H9 (cell line): ENCODE measurements at regions not wholly inside any gene's neighbourhood (a gene's known extent, or its start where the extent isn't known, plus 50 kb on each side); places are given as distances from the start of the nearest gene placed in this dataset.

Experiments
- DNase-seq: peaks from one replicate; pipeline ENCODE4 v3.0.0-alpha.2; 2017
- H2AFZ ChIP-seq: one replicate; pipeline ENCODE4 v1.6.1; 2013; ENCODE audit warnings: mild to moderate bottlenecking, low read length, control low read depth, moderate library complexity
- H2AK5ac ChIP-seq: 2 replicates; pipeline ENCODE4 v1.6.1; 2013; ENCODE audit warnings: low read length, control low read depth, mixed read lengths; ENCODE audit not compliant: insufficient read length
- H2BK120ac ChIP-seq: one replicate; pipeline ENCODE4 v1.6.1; 2013; ENCODE audit warnings: low read depth, mild to moderate bottlenecking, low read length, control low read depth, inconsistent platforms; ENCODE audit not compliant: poor library complexity, severe bottlenecking
- H2BK12ac ChIP-seq: 2 replicates; pipeline ENCODE4 v1.6.1; 2013; ENCODE audit warnings: low read length, control low read depth, mixed read lengths, low read depth; ENCODE audit not compliant: insufficient read length
- H2BK15ac ChIP-seq: 2 replicates; pipeline ENCODE4 v1.6.1; 2013; ENCODE audit warnings: low read depth, low read length, control low read depth
- H2BK20ac ChIP-seq: one replicate; pipeline ENCODE4 v1.6.1; 2013; ENCODE audit warnings: low read depth, mild to moderate bottlenecking, low read length, control low read depth, inconsistent platforms; ENCODE audit not compliant: poor library complexity, severe bottlenecking
- H2BK5ac ChIP-seq: 2 replicates; pipeline ENCODE4 v1.6.1; 2013; ENCODE audit warnings: low read length, control low read depth, mixed read lengths; ENCODE audit not compliant: insufficient read length
- H3K14ac ChIP-seq: 2 replicates; pipeline ENCODE4 v1.6.1; 2013; ENCODE audit warnings: low read length, control low read depth; ENCODE audit not compliant: insufficient read depth
- H3K18ac ChIP-seq: 2 replicates; pipeline ENCODE4 v1.6.1; 2013; ENCODE audit warnings: low read depth, mild to moderate bottlenecking, mixed read lengths, low read length, control low read depth; ENCODE audit not compliant: insufficient read length
- H3K23ac ChIP-seq: 2 replicates; pipeline ENCODE4 v1.6.1; 2013; ENCODE audit warnings: low read length, control low read depth, mixed read lengths, low read depth; ENCODE audit not compliant: insufficient read length
- H3K23me2 ChIP-seq: 2 replicates; pipeline ENCODE4 v1.6.1; 2013; ENCODE audit warnings: low read depth, mild to moderate bottlenecking, mixed read lengths, low read length, control low read depth; ENCODE audit not compliant: insufficient read length, poor library complexity, severe bottlenecking
- H3K27ac ChIP-seq: 2 replicates; pipeline ENCODE4 v1.5.1; 2013; ENCODE audit warnings: low read length, control low read depth, mixed read lengths, low read depth; ENCODE audit not compliant: insufficient read length
- H3K27me3 ChIP-seq: 2 replicates; pipeline ENCODE4 v1.6.1; 2013; ENCODE audit warnings: low read length, control low read depth, inconsistent platforms; ENCODE audit not compliant: insufficient read depth
- H3K4ac ChIP-seq: 2 replicates; pipeline ENCODE4 v1.6.1; 2013; ENCODE audit warnings: low read depth, mild to moderate bottlenecking, control low read depth, inconsistent platforms, low read length, moderate library complexity
- H3K4me1 ChIP-seq: 2 replicates; pipeline ENCODE4 v1.6.1; 2013; ENCODE audit warnings: low read length, control low read depth, inconsistent platforms; ENCODE audit not compliant: insufficient read depth
- H3K4me2 ChIP-seq: 2 replicates; pipeline ENCODE4 v1.6.1; 2013; ENCODE audit warnings: low read length, control low read depth, mixed read lengths; ENCODE audit not compliant: insufficient read length, insufficient read depth
- H3K56ac ChIP-seq: 2 replicates; pipeline ENCODE4 v1.6.1; 2013; ENCODE audit warnings: low read depth, mild to moderate bottlenecking, mixed read lengths, low read length, control low read depth; ENCODE audit not compliant: insufficient read length
- H3K79me1 ChIP-seq: 2 replicates; pipeline ENCODE4 v1.6.1; 2013; ENCODE audit warnings: low read depth, mild to moderate bottlenecking, moderate library complexity, low read length, control low read depth, inconsistent platforms; ENCODE audit not compliant: insufficient read depth, poor library complexity, severe bottlenecking
- H3K79me2 ChIP-seq: 2 replicates; pipeline ENCODE4 v1.6.1; 2013; ENCODE audit warnings: low read length, control low read depth, inconsistent platforms; ENCODE audit not compliant: insufficient read depth
- H3K9ac ChIP-seq: 2 replicates; pipeline ENCODE4 v1.6.1; 2013; ENCODE audit warnings: low read length, control low read depth, mixed read lengths; ENCODE audit not compliant: insufficient read length; ENCODE audit errors: extremely low read depth
- H3K9me3 ChIP-seq: one replicate; pipeline ENCODE4 v1.6.1; 2013; ENCODE audit warnings: low read depth, low read length, inconsistent platforms; ENCODE audit not compliant: control insufficient read depth
- H3T11ph ChIP-seq: one replicate; pipeline ENCODE4 v1.6.1; 2013; ENCODE audit warnings: mild to moderate bottlenecking, low read length, control low read depth, inconsistent platforms
- H4K20me1 ChIP-seq: one replicate; pipeline ENCODE4 v1.6.1; 2013; ENCODE audit not compliant: control insufficient read depth, insufficient read length, insufficient read depth
- H4K5ac ChIP-seq: 2 replicates; pipeline ENCODE4 v1.6.1; 2013; ENCODE audit warnings: low read depth, mild to moderate bottlenecking, mixed read lengths, low read length, control low read depth; ENCODE audit not compliant: insufficient read length
- H4K8ac ChIP-seq: replicated peaks from 2 replicates; pipeline ENCODE4 v1.6.1; 2013; ENCODE audit warnings: low read length, control low read depth, mixed read lengths, low read depth; ENCODE audit not compliant: insufficient read length
- H4K91ac ChIP-seq: 2 replicates; pipeline ENCODE4 v1.6.1; 2013; ENCODE audit warnings: low read depth, mild to moderate bottlenecking, moderate library complexity, mixed read lengths, low read length, control low read depth; ENCODE audit not compliant: insufficient read length
- H3K27ac Mint-ChIP-seq, 3 experiments: 2 replicates in 2 of 3; 3 replicates in 1 of 3; pipeline ENCODE4 v1.8.0; 2020 to 2021; ENCODE audit warnings: mixed read lengths in 3 of 3, mild to moderate bottlenecking in 1 of 3, moderate library complexity in 1 of 3
- H3K27me3 Mint-ChIP-seq: 2 replicates; pipeline ENCODE4 v1.8.0; 2021; ENCODE audit warnings: low read depth, mild to moderate bottlenecking, moderate library complexity, mixed read lengths
- H3K36me3 Mint-ChIP-seq, 3 experiments: 2 replicates in 2 of 3; 3 replicates in 1 of 3; pipeline ENCODE4 v1.8.0; 2020 to 2021; ENCODE audit warnings: low read depth in 3 of 3, mixed read lengths in 3 of 3; ENCODE audit not compliant: insufficient read depth in 1 of 3
- H3K4me1 Mint-ChIP-seq, 2 experiments: 2 replicates each; pipeline ENCODE4 v1.8.0; 2020; ENCODE audit warnings: mixed read lengths in 2 of 2
- H3K4me3 Mint-ChIP-seq, 2 experiments: 2 replicates in 1 of 2; 3 replicates in 1 of 2; pipeline ENCODE4 v1.8.0; 2020 to 2021; ENCODE audit warnings: mild to moderate bottlenecking in 2 of 2, mixed read lengths in 2 of 2, moderate library complexity in 1 of 2
- H3K9me3 Mint-ChIP-seq, 2 experiments: 2 replicates in 1 of 2; 3 replicates in 1 of 2; pipeline ENCODE4 v1.8.0; 2020; ENCODE audit warnings: mild to moderate bottlenecking in 2 of 2, mixed read lengths in 2 of 2, moderate library complexity in 1 of 2
- whole genome bisulfite sequencing: extraction: QIAGEN DNeasy Blood & Tissue Kit; methylation state at CpG from one replicate; pipeline ENCODE4 v1.1.7; 2013; ENCODE audit warnings: missing lambda C conversion rate, low lambda C conversion rate, mixed read lengths; ENCODE audit not compliant: insufficient read length; ENCODE audit errors: extremely low coverage; 5-methylcytosine and 5-hydroxymethylcytosine counted together
- TF ChIP-seq, protein P1 (sequence below): fragments of 200-600 bp; sonication (generic); conservative IDR thresholded peaks from 3 replicates; pipeline ENCODE4 v1.8.0; 2021; ENCODE audit warnings: antibody characterized with exemption, mild to moderate bottlenecking

DNA sequence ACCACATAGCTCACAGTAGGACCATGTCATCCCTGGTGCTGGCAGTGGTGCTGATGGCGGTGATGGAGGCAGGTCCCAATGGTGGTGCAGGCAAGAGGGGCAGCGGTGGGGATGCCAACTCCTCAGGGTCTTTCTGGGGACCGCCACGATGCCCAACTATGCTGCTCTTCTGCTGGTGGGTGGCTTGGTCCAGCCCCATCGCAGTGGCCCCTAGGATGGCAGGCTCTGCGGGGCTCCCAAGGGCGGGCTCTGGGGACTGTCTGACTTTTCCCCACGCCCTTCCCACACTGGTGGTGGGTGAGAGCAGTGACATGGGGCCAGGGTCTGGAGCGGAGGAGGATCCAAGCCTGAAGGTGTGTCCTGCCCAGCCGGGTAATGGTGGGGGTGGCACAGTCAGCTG is 288.9 kb upstream of the RIOK2 start:
- Histone ChIP-seq H3K4ac (no peak overlapping the region), H4K8ac (no peak overlapping the region), H3K14ac (no peak overlapping the region; the same call in 1 of the 2 replicates), H2BK15ac (no peak overlapping the region; the same call in 1 of the 2 replicates), H3K9me3 (peaks cover 18% of the 10 kb centered on the region), H4K5ac (no peak overlapping the region), H3K23me2 (no peaks in the 10 kb centered on the region), H3T11ph (no peak overlapping the region), H3K79me2 (no peaks in the 10 kb centered on the region), H3K4me1 (no peaks in the 10 kb centered on the region), H2BK20ac (no peak overlapping the region), H3K18ac (no peak overlapping the region), H2BK5ac (no peak overlapping the region), H2AK5ac (no peak overlapping the region), H3K79me1 (no peaks in the 10 kb centered on the region), H2BK12ac (no peak overlapping the region), H2BK120ac (no peak overlapping the region), H3K27me3 (no peaks in the 10 kb centered on the region), H3K4me2 (no peak overlapping the region), H4K20me1 (peaks cover 3% of the 10 kb centered on the region), H4K91ac (no peak overlapping the region), H3K23ac (no peak overlapping the region), H3K9ac (no peak overlapping the region), H3K56ac (no peak overlapping the region), H2AFZ (no peak overlapping the region), H3K27ac (no peak overlapping the region)
- TF ChIP-seq, protein P1, sequence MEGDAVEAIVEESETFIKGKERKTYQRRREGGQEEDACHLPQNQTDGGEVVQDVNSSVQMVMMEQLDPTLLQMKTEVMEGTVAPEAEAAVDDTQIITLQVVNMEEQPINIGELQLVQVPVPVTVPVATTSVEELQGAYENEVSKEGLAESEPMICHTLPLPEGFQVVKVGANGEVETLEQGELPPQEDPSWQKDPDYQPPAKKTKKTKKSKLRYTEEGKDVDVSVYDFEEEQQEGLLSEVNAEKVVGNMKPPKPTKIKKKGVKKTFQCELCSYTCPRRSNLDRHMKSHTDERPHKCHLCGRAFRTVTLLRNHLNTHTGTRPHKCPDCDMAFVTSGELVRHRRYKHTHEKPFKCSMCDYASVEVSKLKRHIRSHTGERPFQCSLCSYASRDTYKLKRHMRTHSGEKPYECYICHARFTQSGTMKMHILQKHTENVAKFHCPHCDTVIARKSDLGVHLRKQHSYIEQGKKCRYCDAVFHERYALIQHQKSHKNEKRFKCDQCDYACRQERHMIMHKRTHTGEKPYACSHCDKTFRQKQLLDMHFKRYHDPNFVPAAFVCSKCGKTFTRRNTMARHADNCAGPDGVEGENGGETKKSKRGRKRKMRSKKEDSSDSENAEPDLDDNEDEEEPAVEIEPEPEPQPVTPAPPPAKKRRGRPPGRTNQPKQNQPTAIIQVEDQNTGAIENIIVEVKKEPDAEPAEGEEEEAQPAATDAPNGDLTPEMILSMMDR = no peak
- H3K9me3 Mint-ChIP-seq = peaks cover 22 to 24% of the 10 kb centered on the region in 2 experiments
- H3K27ac Mint-ChIP-seq = no peak overlapping the region
- no peaks in the 10 kb centered on the region for H3K4me1 Mint-ChIP-seq
- no peak for DNase-seq
- no peak overlapping the region for H3K4me3 Mint-ChIP-seq
- H3K27me3 Mint-ChIP-seq = no peaks in the 10 kb centered on the region
- H3K36me3 Mint-ChIP-seq = peaks cover 0 to 13% (median 3%) of the 10 kb centered on the region in 3 experiments; a peak in 2 of 7 replicates
- no CpG with 5 or more reads among the region's 10 CpGs for WGBS
